ENCODE measurements at regions not wholly inside any gene's neighbourhood (a gene's known extent, or its start where the extent isn't known, plus 50 kb on each side); places are given as distances from the start of the nearest gene placed in this dataset.

DNA sequence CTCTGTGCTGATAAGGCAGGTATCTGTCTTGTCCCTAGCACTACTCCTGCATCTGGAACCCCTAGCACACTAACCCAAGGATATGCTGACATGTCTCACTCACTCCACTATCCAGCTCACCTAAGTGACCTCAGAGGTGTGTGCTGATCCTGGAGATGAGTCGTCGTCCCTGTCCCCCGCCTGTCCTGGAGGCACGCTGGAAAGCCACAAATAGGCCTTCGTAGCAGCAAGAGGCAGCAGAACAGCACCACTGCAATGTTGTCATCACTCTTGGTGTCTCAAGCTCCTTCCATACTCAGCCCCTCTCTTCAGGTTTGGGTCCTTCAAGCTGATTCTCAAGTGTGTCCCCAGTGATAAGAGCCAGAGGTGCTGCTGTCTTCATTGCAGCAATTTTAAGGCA lies 73.0 kb upstream of the ITGA6 start:
- TF ChIP-seq POLR2A (IDR thresholded peaks at IDR 0.05; ENCODE audit: low read length) (no peak), GATA1 (IDR thresholded peaks at IDR 0.05; ENCODE audit: low read depth, low read length) (no peak)
